ENCODE measurements at regions not wholly inside any gene's neighbourhood (a gene's known extent, or its start where the extent isn't known, plus 50 kb on each side); places are given as distances from the start of the nearest gene placed in this dataset.

- no peak overlapping the region for H2AFZ ChIP-seq (ENCODE audit: low read length)
- TF ChIP-seq CTCF (conservative IDR thresholded peaks at IDR 0.05), result peak; percentile 48
- no peak overlapping the region for H4K91ac ChIP-seq (ENCODE audit: insufficient read length, low read depth, low read length)
- no peak overlapping the region for H3K18ac ChIP-seq (ENCODE audit: insufficient read length, low read depth, low read length)
- H3K27me3 ChIP-seq (ENCODE audit: insufficient read depth, low read length), result no peaks in the 10 kb centered on the region
- no peak overlapping the region for H3K9ac ChIP-seq (ENCODE audit: extremely low read depth, insufficient read length, low read length)
- Mint-ChIP-seq H3K36me3 (ENCODE audit: insufficient read depth in 1 of 3, low read depth in 3 of 3) (no peaks in the 10 kb centered on the region), H3K27me3 (ENCODE audit: low read depth) (no peaks in the 10 kb centered on the region), H3K27ac (peak overlapping the region in 2 of 3 experiments; percentile 68 to 88; a peak in 2 of 7 replicates), H3K4me1 (peaks cover 36 to 42% of the 10 kb centered on the region in 2 experiments), H3K4me3 (peak overlapping the region in 1 of 2 experiments; percentile 14; a peak in 1 of 5 replicates), H3K9me3 (no peaks in the 10 kb centered on the region)
- H2AK5ac ChIP-seq (ENCODE audit: insufficient read length, low read length), result no peak overlapping the region
- peak; percentile 71 for DNase-seq
- H2BK15ac ChIP-seq (ENCODE audit: low read depth, low read length), result no peak overlapping the region
- no peak overlapping the region for H4K5ac ChIP-seq (ENCODE audit: insufficient read length, low read depth, low read length)
- H4K8ac ChIP-seq (replicated peaks; ENCODE audit: insufficient read length, low read depth, low read length), result no peak overlapping the region
- no peak overlapping the region for H3K4me2 ChIP-seq (ENCODE audit: insufficient read depth, insufficient read length, low read length)
- H3K14ac ChIP-seq (ENCODE audit: insufficient read depth, low read length), result no peak overlapping the region
- H3K27ac ChIP-seq (ENCODE audit: insufficient read length, low read depth, low read length), result no peak overlapping the region
- WGBS (ENCODE audit: extremely low coverage, insufficient read length, low lambda C conversion rate), result no CpG with 5 or more reads among the region's 10 CpGs
- no peak overlapping the region for H2BK120ac ChIP-seq (ENCODE audit: low read depth, low read length, poor library complexity, severe bottlenecking)
- H3K56ac ChIP-seq (ENCODE audit: insufficient read length, low read depth, low read length), result no peak overlapping the region
- H3K79me1 ChIP-seq (ENCODE audit: insufficient read depth, low read depth, low read length, poor library complexity, severe bottlenecking), result no peaks in the 10 kb centered on the region
- peaks cover 2% of the 10 kb centered on the region; the same call in 1 of the 2 replicates for H3K79me2 ChIP-seq (ENCODE audit: insufficient read depth, low read length)
- H2BK12ac ChIP-seq (ENCODE audit: insufficient read length, low read depth, low read length), result no peak overlapping the region
- no peak overlapping the region for H3T11ph ChIP-seq (ENCODE audit: low read length)
- no peaks in the 10 kb centered on the region for H4K20me1 ChIP-seq (ENCODE audit: control insufficient read depth, insufficient read depth, insufficient read length)
- H2BK5ac ChIP-seq (ENCODE audit: insufficient read length, low read length), result no peak overlapping the region
- H3K23ac ChIP-seq (ENCODE audit: insufficient read length, low read depth, low read length), result no peak overlapping the region
- H3K4me1 ChIP-seq (ENCODE audit: insufficient read depth, low read length), result peaks cover 2% of the 10 kb centered on the region; the same call in 1 of the 2 replicates
- no peaks in the 10 kb centered on the region for H3K9me3 ChIP-seq (ENCODE audit: control insufficient read depth, low read depth, low read length)
- no peaks in the 10 kb centered on the region for H3K23me2 ChIP-seq (ENCODE audit: insufficient read length, low read depth, low read length, poor library complexity, severe bottlenecking)
- H3K4ac ChIP-seq (ENCODE audit: low read depth, low read length), result no peak overlapping the region
- no peak overlapping the region for H2BK20ac ChIP-seq (ENCODE audit: low read depth, low read length, poor library complexity, severe bottlenecking)
These were observed 50.0 kb upstream of the KLF4 start for GRCh38 chr9:107539427-107540163.
